ENCODE measurements at regions not wholly inside any gene's neighbourhood (a gene's known extent, or its start where the extent isn't known, plus 50 kb on each side); places are given as distances from the start of the nearest gene placed in this dataset.

- H3K27me3 ChIP-seq (ENCODE audit: control insufficient read depth, insufficient read depth, low read length) = no peaks in the 10 kb centered on the region
- no peak overlapping the region for H3K27ac ChIP-seq (ENCODE audit: low read depth in 2 of 2, low read length in 2 of 2)
- H3K36me3 ChIP-seq (ENCODE audit: control insufficient read depth in 2 of 3, insufficient read depth in 3 of 3, low read length in 3 of 3) = no peaks in the 10 kb centered on the region
- H3K4me1 ChIP-seq (ENCODE audit: control insufficient read depth in 2 of 3, insufficient read depth in 2 of 3, low read depth in 1 of 3, low read length in 3 of 3) = no peaks in the 10 kb centered on the region
- H3K9ac ChIP-seq (ENCODE audit: low read length in 3 of 3) = no peak overlapping the region
- H3K4me3 ChIP-seq (ENCODE audit: low read length in 3 of 3) = no peak overlapping the region
- intact Hi-C loops (cut with DNase I) = no loop called here
- no peaks in the 10 kb centered on the region for H3K9me3 ChIP-seq (ENCODE audit: control insufficient read depth in 2 of 3, insufficient read depth in 1 of 3, low read length in 3 of 3)
- no peak for FAIRE-seq
- DNase-seq = no peak
- TF ChIP-seq CTCF (IDR thresholded peaks at IDR 0.05; ENCODE audit: borderline replicate concordance, extremely low read depth, insufficient read depth) = no peak
These were observed 66.1 kb upstream of the ZNF648 start for GRCh38 chr1:182127656-182128055.

- Histone ChIP-seq H3K27ac (ENCODE audit: low read depth in 2 of 2, low read length in 2 of 2) (no peak overlapping the region), H3K4me3 (ENCODE audit: low read length in 3 of 3) (no peak overlapping the region), H3K4me1 (ENCODE audit: control insufficient read depth in 2 of 3, insufficient read depth in 2 of 3, low read depth in 1 of 3, low read length in 3 of 3) (peaks cover 0 to 4% (median 0%) of the 10 kb centered on the region in 3 donors), H3K9ac (ENCODE audit: low read length in 3 of 3) (no peak overlapping the region), H3K27me3 (ENCODE audit: control insufficient read depth, insufficient read depth, low read length) (no peaks in the 10 kb centered on the region), H3K36me3 (ENCODE audit: control insufficient read depth in 2 of 3, insufficient read depth in 3 of 3, low read length in 3 of 3) (no peaks in the 10 kb centered on the region), H3K9me3 (ENCODE audit: control insufficient read depth in 2 of 3, insufficient read depth in 1 of 3, low read length in 3 of 3) (no peaks in the 10 kb centered on the region)
- intact Hi-C loops (cut with DNase I) = no loop called here
- DNase-seq = no peak
- FAIRE-seq = no peak
- no peak for TF ChIP-seq CTCF (IDR thresholded peaks at IDR 0.05; ENCODE audit: borderline replicate concordance, extremely low read depth, insufficient read depth)
These were observed 64.8 kb upstream of the ZNF648 start for GRCh38 chr1:182126272-182126800.

- Histone ChIP-seq H3K27me3 (ENCODE audit: control insufficient read depth, insufficient read depth, low read length) (no peaks in the 10 kb centered on the region), H3K4me3 (ENCODE audit: low read length in 3 of 3) (no peak overlapping the region), H3K27ac (ENCODE audit: low read depth in 2 of 2, low read length in 2 of 2) (no peak overlapping the region), H3K36me3 (ENCODE audit: control insufficient read depth in 2 of 3, insufficient read depth in 3 of 3, low read length in 3 of 3) (no peaks in the 10 kb centered on the region), H3K9me3 (ENCODE audit: control insufficient read depth in 2 of 3, insufficient read depth in 1 of 3, low read length in 3 of 3) (no peaks in the 10 kb centered on the region), H3K4me1 (ENCODE audit: control insufficient read depth in 2 of 3, insufficient read depth in 2 of 3, low read depth in 1 of 3, low read length in 3 of 3) (peaks cover 0 to 7% (median 4%) of the 10 kb centered on the region in 3 donors), H3K9ac (ENCODE audit: low read length in 3 of 3) (no peak overlapping the region)
- no peak for FAIRE-seq
- intact Hi-C loops (cut with DNase I) = no loop called here
- TF ChIP-seq CTCF (IDR thresholded peaks at IDR 0.05; ENCODE audit: borderline replicate concordance, extremely low read depth, insufficient read depth) = no peak
- DNase-seq = no peak
These were observed 61.4 kb upstream of the ZNF648 start for GRCh38 chr1:182122913-182123260.

Measured in kidney (tissue), 13 donors.